Stimulated activated naive CD4-positive, alpha-beta T cell (primary cell): ENCODE measurements at regions not wholly inside any gene's neighbourhood (a gene's known extent, or its start where the extent isn't known, plus 50 kb on each side); places are given as distances from the start of the nearest gene placed in this dataset.
"Not testable (repeated sequence)": the region's sequence is repeated elsewhere in the genome, so short reads cannot be mapped to it uniquely, and the experiment has no call there.

Experiments
- DNase-seq, 6 experiments: peaks; one replicate each; lab custom pipeline; 2025; lab: John Stamatoyannopoulos, UW

DNA sequence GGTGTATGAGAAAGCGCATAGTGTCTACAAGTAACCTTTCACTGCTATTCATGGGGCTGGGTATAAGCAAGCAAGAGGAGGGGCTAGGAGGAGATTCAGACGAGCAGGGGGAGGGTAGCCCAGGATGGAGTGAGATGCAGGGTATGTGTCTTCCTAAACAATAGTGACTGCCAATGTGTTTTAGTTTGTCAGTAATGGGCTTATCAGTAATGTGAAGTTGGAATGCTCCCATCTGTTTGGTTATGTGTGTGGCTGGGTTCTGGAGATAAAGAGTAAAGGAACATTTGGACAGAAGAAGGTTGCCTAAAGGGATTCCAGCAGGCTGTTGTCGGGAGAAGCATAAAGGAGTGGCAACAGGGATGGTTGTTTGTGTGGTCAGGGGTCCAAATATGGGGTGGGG lies 62.7 kb upstream of the EZR start:
- not testable (repeated sequence) for DNase-seq

- DNase-seq = not testable (repeated sequence)
These were observed 62.1 kb upstream of the EZR start for GRCh38 chr6:158881276-158881675.

DNA sequence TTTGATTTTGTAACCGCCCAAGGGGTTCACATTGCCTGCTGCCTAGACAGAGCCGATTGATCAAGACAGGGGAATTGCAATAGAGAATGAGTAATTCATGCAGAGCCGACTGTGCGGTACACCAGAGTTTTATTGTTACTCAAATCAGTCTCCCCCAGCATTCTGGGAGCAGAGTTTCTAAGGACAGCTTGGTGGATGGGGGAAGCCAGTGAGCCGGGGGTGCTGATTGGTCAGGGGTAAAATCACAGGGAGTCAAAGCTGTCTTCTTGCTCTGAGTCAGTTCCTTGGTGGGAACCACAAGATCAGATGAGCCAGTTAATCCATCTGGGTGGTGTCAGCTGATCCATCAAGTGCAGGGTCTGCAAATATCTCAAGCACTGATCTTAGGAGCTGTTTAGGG lies 60.0 kb upstream of the EZR start:
- no peak for DNase-seq

DNA sequence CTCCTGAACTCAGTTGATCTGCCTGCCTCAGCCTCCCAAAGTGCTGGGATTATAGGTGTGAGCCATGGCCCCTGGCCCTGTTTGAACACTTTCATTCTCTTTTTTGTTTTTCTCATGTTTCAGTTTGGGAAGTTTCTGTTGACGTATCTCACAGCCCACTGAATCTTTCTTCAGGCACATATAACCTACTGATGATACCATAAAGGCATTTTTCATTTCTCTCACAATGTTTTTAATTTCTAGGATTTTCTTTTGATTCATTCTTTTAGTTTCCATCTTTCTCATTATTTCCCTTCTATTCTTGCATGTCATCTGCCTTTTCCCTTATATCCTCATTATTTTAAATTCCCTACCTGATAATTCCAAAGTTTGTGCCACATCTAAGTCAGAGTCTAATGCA lies 58.5 kb upstream of the EZR start:
- no peak for DNase-seq

DNA sequence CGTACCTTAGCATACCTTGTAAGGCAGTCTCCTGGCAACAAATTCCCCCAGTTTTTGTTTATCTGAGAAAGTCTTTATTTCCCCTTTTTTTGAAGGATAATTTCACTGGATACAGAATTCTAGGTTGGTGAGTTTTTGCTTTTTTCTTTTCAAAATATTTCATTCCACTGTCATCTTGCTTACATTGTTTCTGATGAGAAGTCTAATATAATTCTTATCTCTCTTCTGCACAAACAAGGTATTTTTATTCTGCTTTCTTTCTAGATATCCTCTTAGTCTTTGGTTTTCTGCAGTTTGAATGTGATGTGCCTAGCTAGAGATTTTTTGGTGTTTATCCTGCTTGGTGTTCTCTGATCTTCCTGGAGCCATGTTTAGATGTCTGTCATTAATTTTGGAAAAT lies 57.7 kb upstream of the EZR start:
- DNase-seq = no peak

GRCh38 chr6:158870649-158870957 lies 51.4 kb upstream of the EZR start:
- no peak for DNase-seq

GRCh38 chr6:158869826-158870648 lies 50.9 kb upstream of the EZR start:
- DNase-seq = peak in 2 of 6 experiments; percentile 47 to 99

- DNase-seq = peak; percentile 95 to 99 (median 97)
These were observed 50.0 kb upstream of the EZR start for GRCh38 chr6:158868890-158869825.
